ENCODE measurements at regions not wholly inside any gene's neighbourhood (a gene's known extent, or its start where the extent isn't known, plus 50 kb on each side); places are given as distances from the start of the nearest gene placed in this dataset.
A peak's percentile ranks its signal among the peaks of the same experiment; 100 is the strongest.

DNA sequence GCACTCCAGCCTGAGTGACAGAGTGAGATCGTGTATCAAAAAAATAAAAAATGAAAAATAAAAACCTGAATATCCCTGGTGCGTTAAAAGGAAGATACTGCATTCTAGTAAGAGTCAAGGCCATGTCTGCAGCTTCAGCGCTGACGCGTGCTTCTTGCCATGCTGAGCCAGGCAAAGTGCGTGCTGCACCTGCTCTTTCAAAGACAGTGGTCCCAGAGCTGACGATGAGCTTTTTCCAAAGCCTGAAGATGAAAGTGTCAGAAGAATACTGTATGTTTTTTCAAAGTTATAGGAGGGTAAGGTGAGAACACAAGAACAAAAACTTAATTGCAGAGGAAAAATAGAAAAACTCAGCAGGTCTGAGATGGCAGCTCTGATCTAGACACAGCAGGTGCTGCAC is 115.1 kb downstream of the RNASET2 start:
- no peak for DNase-seq

DNA sequence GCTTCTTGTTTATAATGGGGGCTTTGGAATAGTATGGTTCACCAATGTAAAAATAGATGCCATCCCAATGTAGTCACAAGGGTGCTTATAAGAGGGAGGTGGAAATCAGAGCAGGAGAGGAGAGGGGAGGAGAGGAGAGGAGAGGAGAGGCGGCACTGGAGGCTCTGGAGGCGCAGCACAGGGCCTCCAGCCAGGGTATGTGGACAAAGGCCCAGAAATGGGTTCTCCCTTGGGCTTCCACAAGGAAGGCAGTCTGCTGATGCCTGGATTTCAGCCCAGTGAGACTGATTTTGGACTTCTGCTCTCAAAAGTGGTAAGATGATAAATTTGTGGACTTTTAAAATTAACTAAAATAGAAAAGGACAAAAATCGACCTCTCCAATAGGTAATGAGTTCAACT is 116.8 kb downstream of the RNASET2 start:
- no peak for DNase-seq

DNA sequence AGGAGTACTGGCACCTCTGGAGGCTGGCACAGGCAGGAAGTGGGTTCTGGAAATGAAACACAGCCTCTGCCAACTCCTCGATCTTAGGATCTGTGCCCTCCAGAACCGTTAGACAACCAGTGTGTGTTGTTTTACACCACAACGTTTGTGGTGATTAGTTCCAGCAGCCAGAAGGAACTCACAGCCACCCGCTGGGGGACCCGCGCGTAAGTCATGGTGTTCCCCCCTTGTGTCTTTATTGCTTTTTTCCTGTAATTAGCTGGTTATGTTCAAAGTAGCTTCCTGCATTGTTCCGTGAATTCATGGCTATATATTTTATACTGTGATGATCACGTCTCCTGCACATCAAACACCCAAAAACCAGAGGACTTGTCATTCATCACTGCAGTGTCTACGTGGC is 117.4 kb downstream of the RNASET2 start:
- DNase-seq = no peak

DNA sequence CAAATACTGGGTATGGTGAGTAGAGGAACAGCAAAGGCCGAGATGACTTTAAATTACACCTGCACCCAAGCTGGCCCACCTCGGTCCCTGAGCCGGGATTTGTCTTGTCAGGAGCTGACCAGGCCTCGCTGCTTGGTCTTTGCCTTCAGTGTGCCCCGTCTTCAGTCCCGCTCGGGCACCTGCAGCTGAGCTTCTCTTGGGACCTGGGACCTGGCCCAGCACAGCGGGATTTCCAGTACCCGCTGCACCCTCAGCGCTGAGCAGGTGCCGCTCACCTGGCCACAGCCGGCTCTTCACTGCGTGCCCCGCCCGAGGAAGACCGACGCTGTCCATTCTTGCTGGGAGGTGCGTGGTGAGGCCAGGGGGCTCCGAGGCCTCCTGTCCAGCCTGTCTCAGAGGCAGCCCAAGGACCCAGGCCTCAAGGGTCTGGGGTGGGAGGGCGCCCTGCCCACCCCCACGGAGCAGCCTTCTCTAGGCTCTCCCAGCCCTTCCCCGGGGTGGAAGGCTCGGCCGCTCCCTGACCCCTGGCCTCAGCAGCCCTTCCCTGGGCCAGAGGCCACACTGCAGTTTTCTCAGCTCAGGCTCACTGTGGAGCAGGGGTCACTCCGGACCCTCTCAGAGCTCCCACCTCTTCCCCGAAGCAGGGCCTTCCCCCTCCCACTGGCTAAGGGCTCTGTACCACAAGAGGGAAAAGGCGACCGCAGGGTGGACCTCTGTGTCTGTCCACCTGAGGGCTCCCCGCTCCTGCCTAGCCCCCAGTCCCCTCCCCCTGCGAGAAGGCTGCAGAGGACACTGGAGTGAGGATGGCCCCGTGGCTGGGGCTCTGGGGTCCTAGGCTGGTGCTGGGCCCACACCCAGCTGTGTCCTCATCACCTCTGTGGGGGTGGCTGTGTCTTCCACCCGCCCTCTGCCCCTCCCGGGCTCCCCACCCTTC is 119.3 kb downstream of the RNASET2 start:
- no peak for DNase-seq

DNA sequence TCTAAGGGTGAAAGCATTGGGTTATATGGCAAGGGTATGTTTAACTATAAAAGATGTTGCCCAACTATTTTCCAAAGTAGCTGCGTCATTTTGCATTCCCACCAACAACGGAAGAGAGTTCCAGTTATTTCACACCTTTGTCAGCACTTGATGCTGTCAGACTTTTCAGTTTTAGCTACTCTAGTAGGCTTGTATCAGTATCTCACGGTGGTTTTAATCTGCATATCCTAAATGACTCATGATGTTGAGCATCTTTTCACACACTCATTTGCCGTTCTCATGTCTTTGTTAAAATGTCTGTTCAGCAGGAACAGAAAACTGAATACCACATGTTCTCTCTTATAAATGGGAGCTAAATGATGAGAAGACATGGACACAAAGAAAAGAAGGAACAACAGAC is 122.3 kb downstream of the RNASET2 start:
- no peak for DNase-seq

DNA sequence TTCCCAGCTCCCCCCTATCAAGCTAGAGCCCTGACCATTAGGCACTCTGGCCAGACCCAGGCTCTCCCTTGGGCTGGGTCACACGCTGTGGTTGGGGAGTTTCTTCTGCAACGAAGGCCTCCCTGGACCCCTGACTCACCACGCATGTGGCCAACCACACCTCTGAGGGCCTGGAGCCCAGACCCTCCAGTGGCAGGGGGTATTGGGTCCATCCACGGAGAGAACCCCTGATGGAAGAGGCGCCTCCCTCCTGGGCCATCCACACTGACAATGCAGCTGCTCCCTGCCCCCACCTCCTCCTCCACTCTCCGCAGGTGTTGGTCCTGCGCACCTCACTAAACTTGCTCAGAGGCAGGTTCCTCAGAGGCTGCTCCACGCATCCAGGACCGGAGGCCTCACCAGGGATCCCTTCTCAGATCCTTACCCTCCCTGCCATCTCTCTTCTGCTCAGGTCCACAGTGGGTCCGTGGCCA is 125.4 kb downstream of the RNASET2 start:
- DNase-seq = no peak

DNA sequence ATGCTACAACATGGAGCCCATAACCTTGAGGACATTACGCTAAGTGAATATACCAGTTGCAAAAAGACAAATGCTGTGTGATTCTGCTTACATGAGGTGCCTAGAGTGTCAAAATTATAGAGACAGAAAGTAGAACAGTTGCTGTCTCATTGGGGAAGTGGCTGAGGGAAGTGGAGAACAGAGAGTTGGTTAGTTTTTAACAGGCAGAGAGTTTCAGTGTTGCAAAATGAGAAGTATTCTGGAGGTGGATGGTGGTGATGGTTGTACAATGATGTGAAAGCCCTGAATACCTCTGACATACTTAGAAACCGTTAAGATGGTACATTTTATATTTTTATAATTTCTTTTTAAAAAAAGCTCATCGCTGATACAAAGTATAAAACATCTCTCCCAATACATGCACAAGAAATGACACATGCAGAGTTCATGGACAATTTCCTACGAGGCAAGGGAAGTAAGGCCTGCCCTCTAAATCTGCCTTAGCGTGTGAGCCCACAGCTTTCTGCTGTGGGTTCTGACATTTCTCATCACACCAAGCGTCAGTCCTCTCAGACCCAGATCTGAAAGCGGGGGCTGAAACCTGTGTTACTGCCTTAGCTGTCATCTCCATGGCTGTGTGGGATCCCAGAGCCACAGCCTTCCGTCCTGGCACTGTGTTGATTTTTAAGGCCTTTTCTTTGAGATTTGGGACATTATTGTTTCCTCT is 126.0 kb downstream of the RNASET2 start:
- DNase-seq = peak in 1 of 2 donors; percentile 16

DNA sequence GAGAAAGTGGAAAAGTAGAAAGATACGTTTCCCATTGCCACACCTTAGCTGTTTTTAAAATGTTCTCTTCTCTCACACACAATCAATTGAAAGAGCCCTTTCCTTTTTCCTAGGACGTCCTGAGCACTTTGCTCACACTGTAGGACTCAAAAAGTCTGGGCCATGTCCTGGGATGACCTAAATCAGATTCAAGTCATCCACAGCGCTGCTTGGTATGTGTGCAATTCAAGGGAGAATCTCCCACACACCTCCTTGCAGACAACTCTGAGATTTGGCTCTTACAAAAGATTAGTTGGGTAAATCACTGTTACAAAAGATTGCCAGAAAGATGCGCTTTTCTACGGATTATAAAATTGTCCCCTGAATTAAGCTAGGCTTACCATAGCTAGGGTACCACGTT is 130.1 kb downstream of the RNASET2 start:
- DNase-seq = no peak

DNA sequence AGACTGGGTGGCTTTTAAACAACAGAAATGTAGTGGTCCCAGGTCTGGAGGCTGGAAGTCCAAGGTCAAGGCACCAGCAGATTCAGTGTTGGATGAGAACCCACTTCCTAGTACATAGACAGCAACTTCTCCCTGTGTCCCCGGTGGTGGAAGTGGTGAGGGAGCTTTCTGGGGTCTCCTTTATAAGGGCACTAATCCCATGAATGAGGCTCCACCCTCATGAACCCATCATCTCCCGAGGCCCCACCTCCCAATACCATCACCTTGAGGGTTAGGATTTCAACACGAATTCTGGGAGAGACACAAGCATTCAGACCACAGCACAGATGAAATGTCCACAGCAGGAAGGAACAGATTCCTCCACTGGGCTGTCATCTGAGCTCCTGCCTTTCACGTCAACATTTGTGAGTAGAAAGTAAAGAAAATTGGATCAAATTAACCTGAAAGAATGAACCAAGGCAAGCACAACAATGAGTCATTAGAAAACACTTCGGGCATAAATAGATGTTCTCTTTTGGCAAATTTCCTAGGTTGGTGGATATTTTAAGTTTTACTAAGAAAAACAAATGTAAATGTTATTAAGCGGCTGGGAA is 130.7 kb downstream of the RNASET2 start:
- DNase-seq = no peak

DNA sequence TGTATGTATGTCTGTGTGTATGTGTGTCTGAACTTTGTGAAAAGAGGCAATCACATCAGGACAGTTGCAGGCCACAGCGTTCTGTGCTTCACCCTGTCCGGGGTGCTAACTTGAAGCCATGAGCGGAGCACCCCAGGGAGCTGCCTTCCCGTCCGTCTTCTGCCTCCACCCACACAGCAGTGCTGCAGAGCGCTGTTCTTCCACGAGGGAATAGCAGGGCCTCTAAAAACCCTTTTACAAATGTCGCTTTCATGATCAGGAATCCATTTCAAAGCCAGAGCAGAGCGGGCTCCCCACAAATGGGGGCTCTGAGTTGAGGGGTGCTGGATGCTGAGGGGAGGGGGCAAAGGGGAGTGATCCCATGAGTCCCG is 131.5 kb downstream of the RNASET2 start:
- DNase-seq = no peak

DNA sequence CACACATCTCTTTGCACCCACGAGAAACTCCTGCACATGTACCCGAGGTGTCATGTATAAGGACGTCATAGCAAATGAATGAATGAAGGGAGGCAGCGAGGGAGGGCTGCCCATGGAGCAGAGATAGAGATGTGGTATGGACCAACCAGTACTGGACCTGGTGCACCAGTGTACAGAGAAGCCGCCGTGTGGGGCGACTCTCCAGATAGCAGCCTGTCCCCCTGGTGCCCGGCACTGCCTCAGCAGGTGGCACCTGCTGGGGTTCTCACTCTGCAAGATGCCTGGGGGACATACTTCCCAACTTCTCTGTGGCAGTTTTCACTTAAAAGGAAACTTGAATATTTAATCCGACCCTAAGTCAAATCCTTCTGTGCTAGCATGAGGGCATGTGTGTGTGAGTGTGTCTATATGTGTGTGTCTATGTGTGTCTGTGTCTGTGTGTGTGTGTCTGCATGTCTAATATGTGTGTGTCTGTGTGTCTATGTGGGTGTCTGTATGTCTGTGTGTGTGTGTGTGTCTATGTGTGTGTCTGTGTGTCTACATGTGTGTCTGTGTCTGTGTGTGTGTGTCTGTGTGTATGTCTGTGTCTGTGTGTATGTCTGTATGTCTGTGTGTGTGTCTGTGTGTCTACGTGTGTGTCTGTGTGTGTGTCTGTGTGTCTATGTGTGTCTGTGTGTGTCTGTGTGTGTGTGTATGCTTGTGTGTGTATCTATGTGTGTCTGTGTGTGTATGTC is 132.0 kb downstream of the RNASET2 start:
- no peak for DNase-seq

DNA sequence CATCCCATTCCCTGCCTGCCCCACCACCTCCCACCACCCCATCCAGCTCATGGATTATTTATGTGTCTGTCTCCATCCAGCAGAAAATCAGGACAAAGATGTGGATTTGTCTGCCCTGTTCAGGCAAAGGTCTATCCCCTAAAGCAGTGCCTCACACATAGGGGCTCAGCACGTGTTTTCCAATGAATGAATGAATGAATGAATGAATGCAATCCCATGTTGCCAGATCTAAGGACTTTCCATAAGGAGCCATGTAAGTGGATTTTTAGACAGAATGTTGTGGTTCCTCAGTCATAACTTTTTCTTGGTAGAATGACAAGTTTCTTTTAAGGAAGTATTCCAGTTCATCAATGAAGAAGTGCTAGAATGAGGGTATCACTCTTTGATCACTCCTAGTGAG is 133.7 kb downstream of the RNASET2 start:
- no peak for DNase-seq

DNA sequence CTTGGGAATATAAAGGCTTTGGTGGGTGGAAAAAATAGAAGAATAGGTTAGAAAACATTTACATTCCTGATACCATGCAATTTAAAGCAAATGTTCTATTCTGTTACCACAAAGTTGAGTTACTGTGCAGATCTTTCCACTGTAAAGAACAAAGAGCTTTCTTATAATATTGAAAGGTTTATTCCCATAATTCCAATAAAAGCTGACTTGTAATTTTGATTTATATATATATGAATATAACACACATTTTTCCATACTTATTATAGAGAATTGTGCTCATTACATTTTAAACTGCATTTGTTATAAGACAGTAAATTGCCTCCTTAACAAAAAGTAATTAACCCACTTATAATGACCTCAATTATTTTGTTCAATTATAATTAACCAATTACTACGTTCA is 135.9 kb downstream of the RNASET2 start:
- no peak for DNase-seq

DNA sequence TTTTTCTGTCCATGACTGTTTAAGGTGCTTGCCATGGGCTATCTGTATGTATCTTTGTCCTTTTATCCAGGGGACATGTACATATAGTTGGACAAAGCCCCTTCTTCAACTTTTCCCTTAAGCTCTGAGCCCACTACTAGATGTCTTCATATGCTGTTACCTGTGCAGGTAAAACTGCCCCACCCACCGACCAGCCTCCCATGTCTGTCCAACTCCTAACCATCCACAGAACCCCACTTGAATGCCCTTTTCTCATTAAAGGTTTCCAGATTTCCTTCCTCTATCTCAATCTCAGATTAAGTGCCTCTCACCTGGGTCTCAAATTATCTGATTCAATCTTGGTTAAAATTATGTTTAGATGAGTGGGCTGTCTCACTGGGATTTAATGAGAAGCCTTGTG is 136.3 kb downstream of the RNASET2 start:
- DNase-seq = no peak

DNA sequence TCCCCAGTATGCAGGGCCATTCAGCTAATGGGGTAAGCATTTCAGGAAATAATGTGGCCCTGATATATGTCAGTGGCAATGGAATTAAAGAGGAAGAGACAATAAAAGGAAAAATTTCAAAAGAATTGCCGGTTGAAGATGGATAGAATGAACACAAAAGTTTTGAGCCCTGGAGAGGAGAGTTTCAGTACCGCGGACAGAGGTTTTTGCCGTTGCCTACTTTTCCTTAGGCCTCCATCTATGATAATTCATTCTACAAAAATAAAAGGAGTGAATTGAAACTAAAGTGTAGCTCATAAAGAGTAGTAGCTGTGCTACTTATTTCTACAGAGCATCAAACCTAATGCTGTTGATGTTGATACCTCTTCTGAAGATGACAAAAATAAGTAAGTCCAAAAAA is 140.7 kb downstream of the RNASET2 start:
- no peak for DNase-seq

DNA sequence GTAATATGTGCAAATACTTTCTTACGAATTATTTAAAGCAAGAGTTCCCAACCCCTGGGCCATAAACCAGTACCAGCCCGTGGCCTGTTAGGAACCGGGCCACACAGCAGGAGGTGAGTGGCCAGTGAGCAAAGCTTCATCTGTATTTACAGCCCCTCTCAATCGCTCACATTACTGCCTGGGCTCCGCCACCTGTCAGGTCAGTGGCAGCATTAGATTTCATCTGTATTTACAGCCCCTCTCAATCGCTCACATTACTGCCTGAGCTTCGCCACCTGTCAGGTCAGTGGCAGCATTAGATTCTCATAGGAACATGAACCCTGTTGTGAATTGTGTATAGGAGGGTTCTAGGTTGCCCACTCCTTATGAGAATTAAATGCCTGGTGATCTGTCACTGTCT is 142.0 kb downstream of the RNASET2 start:
- DNase-seq = no peak

DNA sequence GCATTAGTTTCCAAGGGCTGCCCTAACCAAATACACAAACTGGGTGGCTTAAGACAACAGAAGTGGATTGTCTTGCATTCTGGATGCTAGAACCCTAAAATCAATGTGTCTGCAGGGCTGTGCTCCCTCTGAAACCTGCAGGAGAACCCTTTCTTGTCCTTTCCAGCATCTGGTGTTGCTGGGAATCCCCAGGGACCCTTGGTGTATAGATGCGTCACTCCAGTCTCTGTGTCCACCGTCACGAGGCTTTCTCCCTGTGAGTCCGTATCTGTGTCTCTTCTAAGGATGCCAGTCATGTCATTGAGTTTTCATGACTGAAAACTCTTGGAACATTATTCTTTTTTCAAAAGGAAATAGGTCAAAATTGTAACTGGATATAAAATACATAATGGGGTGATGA is 142.9 kb downstream of the RNASET2 start:
- no peak for DNase-seq

DNA sequence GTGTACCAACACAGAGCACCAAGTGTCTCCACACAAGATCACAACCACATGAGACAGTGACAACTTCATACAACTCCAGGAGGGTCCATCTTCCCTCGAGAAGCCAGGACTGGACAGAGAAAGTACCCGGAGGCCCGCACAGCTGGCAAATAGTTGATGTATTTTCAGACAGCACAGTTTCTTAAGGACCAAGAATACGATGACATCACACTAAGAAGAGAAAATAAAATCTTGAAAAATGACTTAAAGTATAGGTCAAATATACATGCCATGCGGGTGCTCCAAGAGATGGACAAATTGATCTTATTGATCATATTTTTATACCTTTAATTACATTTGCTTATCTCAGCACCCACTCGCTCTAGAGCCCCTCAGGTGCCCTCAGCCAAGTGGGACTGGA is 145.5 kb downstream of the RNASET2 start:
- DNase-seq = no peak

DNA sequence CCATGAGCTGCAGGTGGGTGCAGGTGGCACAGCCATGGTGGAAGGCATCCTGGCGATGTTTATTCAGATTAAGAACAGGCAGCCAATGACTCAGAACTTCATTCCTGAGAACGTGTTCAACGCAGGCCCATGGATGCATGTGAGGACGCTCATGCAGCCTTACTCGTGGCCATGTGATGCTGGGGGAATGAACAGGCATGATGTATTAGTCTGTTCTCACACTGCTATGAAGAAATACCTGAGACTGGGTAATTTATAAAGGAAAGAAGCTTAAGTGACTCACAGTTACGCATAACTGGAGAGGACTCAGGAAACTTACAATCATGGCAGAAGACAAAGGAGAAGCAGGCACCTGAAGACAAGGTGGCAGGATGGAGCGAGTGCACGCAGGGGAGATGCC is 146.6 kb downstream of the RNASET2 start:
- no peak for DNase-seq

DNA sequence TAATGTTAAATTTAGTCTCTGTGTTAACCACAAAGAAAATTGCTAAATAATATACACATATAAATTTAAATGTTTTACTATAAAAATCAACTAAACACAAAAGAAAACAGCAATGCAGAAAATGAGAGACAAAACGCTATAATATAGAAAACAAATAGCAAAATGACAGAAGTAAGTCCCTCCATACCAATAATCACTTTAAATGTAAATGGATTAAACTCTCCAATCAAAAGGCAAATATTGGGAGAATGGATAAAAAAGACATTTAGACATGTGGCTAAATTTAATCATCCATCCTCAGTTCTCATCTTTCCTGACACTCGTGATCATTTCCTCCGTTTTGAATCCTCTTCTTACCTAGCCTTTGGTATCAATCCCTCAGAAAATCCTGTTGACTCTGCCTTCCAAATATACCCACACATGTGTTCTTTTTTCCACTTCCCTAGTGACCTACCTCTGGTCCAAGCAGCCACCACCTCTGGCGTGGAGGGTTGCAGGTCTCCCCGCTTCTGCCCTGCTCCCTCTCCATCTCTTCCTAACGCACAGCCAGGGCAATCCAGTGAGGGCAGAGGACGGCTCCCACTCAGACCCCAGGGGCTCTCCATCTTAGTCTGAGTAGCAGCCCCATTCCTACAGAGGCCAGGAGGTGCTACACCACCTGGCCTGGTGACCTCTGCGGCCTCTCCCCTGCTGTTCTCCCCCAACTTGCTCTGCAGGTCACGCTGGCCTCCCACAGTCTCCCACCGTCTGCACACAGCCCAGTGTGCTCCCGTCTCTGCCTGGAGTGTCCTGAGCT is 149.2 kb downstream of the RNASET2 start:
- DNase-seq = no peak

DNA sequence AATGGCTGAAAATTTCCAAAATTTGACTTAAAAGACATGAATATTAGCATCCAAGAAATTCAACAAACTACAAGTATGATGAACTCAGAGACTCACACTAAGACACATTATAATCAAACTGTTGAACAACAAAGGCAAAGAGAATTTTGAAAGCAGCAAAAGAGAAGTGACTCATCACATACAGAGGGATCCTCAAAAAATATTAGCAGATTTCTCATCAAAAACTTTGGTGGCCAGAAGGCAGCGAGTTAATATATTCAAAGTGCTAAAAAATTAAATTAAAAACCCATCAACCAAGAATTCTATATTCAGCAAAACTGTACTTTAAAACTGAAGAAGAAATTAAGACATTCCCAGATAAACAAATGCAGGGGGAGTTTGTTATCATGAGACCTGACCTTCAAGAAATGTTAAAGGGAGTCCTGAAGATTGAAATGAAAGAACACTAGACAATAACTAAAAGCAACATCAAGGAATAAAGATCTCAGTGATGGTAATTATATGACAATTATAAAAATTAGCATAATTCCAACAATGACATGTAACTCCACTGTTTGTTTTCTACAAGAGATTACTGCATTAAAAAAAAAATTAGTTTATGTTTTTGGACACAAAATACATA is 150.0 kb downstream of the RNASET2 start:
- no peak for DNase-seq

DNA sequence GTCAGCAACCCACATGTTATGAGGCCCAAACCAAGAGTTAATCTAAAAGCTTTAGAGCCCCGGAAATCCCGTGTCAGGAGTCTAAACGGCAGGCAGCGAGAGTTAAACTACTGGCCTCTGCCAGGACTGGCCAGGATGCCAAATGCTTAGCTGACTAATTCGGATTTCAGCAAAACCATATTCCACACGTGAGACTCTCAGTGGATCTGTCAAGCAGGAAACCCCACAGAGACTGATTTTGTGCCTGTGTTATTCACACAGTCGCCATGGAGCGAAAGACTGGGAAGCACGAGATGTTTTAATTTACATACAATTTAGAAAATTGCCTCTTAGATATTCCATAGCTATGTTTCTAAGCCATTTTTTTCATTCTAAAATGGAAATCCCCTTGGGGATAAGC is 152.9 kb downstream of the RNASET2 start:
- DNase-seq = no peak

Data from hippocampal formation (tissue), 2 donors.